ENCODE measurements at regions not wholly inside any gene's neighbourhood (a gene's known extent, or its start where the extent isn't known, plus 50 kb on each side); places are given as distances from the start of the nearest gene placed in this dataset.
"Not testable (repeated sequence)": the region's sequence is repeated elsewhere in the genome, so short reads cannot be mapped to it uniquely, and the experiment has no call there.

DNA sequence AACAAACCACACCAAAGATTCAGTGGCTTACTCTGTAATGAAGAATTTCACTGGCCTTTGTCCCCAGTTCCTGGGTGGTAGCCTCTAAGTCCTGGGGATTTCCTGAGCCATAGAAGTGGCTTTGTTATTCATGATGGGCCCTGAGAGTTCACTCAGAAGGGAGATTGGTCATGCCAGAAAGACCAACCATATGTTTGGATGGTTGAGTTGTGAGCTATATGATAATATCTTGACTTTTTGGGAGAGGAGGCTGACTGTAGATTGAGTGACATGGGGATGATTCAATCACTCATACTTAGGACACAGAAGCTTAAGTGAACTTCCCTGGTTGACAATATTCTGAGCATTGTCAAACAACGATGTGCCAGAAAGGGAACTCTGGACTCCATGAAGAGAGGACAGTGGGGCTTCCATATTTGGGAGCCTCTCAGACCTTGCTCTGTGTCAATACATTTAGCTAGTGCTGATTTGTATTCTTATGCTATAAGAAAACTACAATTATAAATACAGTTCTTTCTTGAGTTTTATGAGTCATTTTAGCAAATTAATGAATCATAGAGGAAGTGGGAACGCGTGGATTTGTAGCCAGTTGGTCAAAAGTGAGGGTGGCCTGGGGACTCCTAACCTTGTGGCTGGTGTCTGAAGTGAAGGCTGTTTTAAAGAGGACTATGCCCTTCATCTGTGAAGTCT lies 392.0 kb downstream of the GBA3 start:
- WGBS (ENCODE audit: insufficient coverage, insufficient read length), result no CpG with 5 or more reads among the region's 3 CpGs
- H3K9me3 ChIP-seq (ENCODE audit: control insufficient read depth, insufficient read depth, low read length), result no peaks in the 10 kb centered on the region; the same call in 1 of the 2 replicates
- H3K27ac ChIP-seq (ENCODE audit: low read length), result no peak overlapping the region
- no peaks in the 10 kb centered on the region for H3K4me1 ChIP-seq (ENCODE audit: control insufficient read depth, insufficient read depth, low read length)
- no peaks in the 10 kb centered on the region for H3K36me3 ChIP-seq (ENCODE audit: control insufficient read depth, insufficient read depth, low read length)
- H3K27me3 ChIP-seq (ENCODE audit: control insufficient read depth, insufficient read depth, low read length), result no peaks in the 10 kb centered on the region
- H3K4me3 ChIP-seq (ENCODE audit: low read length), result no peak overlapping the region
- no peak for DNase-seq (ENCODE audit: low read depth, low spot score)

DNA sequence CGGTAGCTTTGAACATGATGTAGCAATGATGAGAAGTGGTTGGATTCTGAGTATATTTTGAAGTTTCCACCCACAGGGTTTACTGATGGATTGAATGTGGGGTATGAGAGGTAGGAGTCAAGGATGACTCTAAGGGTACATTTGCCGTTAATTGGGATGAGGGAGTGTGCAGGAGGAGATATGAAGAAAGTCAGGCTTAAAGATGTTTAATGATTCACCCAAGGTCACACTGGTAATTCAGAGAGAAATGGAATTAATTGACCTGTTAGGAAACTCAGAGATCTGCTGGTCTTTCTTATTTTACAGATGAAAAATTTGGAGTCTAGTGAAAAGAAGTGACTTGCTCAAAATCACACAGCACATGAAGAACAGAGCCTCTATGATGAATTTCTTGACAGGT lies 390.7 kb downstream of the GBA3 start:
- no peak overlapping the region for H3K27ac ChIP-seq (ENCODE audit: low read length)
- WGBS (ENCODE audit: insufficient coverage, insufficient read length), result no CpG with 5 or more reads among the region's 2 CpGs
- H3K36me3 ChIP-seq (ENCODE audit: control insufficient read depth, insufficient read depth, low read length), result no peaks in the 10 kb centered on the region
- H3K4me3 ChIP-seq (ENCODE audit: low read length), result no peak overlapping the region
- H3K9me3 ChIP-seq (ENCODE audit: control insufficient read depth, insufficient read depth, low read length), result no peaks in the 10 kb centered on the region; the same call in 1 of the 2 replicates
- H3K27me3 ChIP-seq (ENCODE audit: control insufficient read depth, insufficient read depth, low read length), result no peaks in the 10 kb centered on the region
- DNase-seq (ENCODE audit: low read depth, low spot score), result no peak
- no peaks in the 10 kb centered on the region for H3K4me1 ChIP-seq (ENCODE audit: control insufficient read depth, insufficient read depth, low read length)

DNA sequence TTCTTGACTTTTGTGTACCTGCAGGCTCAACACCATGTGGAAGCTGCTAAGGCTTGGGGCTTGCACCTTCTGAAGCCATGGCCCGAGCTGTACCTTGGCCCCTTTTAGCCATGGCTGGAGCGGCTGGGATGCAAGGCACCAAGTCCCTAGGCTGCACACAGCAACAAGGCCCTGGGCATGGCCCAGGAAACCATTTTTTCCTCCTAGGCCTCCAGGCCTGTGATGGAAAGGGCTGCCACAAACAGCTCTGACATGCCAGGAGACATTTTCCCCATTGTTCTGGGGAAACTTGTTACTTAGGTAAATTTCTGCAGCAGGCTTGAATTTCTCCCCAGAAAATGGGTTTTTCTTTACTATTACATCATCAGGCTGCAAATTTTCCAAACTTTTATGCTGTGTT lies 387.4 kb downstream of the GBA3 start:
- not testable (repeated sequence) for H3K27me3 ChIP-seq (ENCODE audit: control insufficient read depth, insufficient read depth, low read length); H3K4me3 ChIP-seq (ENCODE audit: low read length); H3K9me3 ChIP-seq (ENCODE audit: control insufficient read depth, insufficient read depth, low read length); H3K27ac ChIP-seq (ENCODE audit: low read length); H3K4me1 ChIP-seq (ENCODE audit: control insufficient read depth, insufficient read depth, low read length); DNase-seq (ENCODE audit: low read depth, low spot score); H3K36me3 ChIP-seq (ENCODE audit: control insufficient read depth, insufficient read depth, low read length)
- whole genome bisulfite sequencing (ENCODE audit: insufficient coverage, insufficient read length), result no CpG with 5 or more reads among the region's 2 CpGs

DNA sequence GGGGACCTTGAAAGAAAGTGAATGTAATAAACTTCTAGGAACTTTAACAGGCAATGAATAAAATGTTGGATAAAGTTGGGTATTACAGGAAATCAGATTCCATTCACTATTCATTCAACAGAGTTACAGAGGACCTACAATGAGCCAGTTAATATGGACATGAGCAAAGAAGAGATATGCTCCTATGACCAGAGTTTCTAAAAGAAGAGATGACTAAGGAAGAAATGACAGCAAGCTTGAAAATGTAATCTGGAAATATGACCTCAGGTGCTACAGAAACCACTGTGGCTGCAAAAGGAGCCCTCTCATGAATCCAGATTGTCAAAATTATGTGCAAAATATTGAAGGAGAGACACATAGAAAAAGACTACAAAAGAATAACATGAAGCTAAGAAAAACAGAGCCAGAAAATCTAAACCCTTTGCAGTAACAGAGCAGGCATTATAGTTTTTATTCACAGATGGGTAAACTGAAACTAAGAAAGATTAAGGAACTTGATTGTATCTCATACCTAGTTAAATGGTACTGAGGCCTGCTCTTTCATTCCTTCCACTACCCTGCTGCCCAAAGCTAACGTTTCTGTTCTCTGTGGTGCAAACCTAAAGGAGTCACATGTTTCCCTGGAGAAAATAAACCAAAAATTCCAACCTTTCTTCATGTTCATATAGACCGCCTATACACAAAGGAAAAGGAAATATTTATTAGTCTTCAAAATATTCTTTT lies 378.3 kb downstream of the GBA3 start:
- DNase-seq (ENCODE audit: low read depth, low spot score), result no peak
- WGBS (ENCODE audit: insufficient coverage, insufficient read length), result no CpG with 5 or more reads among the region's 2 CpGs
- no peaks in the 10 kb centered on the region for H3K36me3 ChIP-seq (ENCODE audit: control insufficient read depth, insufficient read depth, low read length)
- H3K9me3 ChIP-seq (ENCODE audit: control insufficient read depth, insufficient read depth, low read length), result no peaks in the 10 kb centered on the region
- no peaks in the 10 kb centered on the region for H3K4me1 ChIP-seq (ENCODE audit: control insufficient read depth, insufficient read depth, low read length)
- no peaks in the 10 kb centered on the region for H3K27me3 ChIP-seq (ENCODE audit: control insufficient read depth, insufficient read depth, low read length)
- H3K4me3 ChIP-seq (ENCODE audit: low read length), result no peak overlapping the region
- H3K27ac ChIP-seq (ENCODE audit: low read length), result no peak overlapping the region

DNA sequence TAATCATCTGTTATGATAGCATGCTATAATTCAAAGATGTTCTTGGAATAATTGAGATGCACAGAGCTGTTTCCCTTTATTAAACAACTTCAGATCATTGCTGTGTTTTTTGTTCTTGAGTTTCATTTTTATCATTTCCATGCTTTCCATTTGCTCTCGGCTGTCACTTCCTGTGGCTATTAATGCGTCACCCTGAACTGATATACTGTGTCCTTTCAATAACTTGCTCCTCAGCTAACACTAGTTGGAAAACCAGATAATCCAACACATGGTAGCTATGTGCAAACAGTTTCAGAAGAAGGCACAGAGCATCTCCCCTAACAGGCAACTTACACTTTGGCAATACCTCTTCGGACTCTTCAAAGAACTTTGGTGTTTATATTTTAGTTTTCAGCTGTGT lies 376.0 kb downstream of the GBA3 start:
- no peak for DNase-seq (ENCODE audit: low read depth, low spot score)
- H3K4me1 ChIP-seq (ENCODE audit: control insufficient read depth, insufficient read depth, low read length), result no peaks in the 10 kb centered on the region
- no peaks in the 10 kb centered on the region for H3K27me3 ChIP-seq (ENCODE audit: control insufficient read depth, insufficient read depth, low read length)
- H3K9me3 ChIP-seq (ENCODE audit: control insufficient read depth, insufficient read depth, low read length), result no peaks in the 10 kb centered on the region
- no peak overlapping the region for H3K4me3 ChIP-seq (ENCODE audit: low read length)
- no peaks in the 10 kb centered on the region for H3K36me3 ChIP-seq (ENCODE audit: control insufficient read depth, insufficient read depth, low read length)
- no CpG with 5 or more reads among the region's 3 CpGs for WGBS (ENCODE audit: insufficient coverage, insufficient read length)
- H3K27ac ChIP-seq (ENCODE audit: low read length), result no peak overlapping the region

DNA sequence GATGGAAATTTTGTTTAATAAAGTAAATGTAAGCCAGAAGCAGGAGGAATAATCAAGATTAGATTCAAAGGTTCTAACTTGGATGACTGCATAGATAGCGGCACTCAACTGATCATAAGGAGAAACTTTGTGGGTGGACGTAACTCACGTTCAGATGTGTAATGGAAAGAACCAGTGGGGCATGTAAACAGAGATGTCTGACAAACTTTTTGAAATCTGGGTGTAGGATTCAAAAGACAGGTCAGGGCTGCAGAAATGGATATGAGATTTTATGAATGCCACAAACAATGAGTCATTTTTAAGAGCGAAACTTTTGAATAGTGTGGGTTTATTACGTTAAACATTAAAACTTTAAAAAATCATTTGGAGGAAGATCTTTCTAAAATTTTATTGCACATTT lies 375.6 kb downstream of the GBA3 start:
- no peak overlapping the region for H3K4me3 ChIP-seq (ENCODE audit: low read length)
- no peaks in the 10 kb centered on the region for H3K27me3 ChIP-seq (ENCODE audit: control insufficient read depth, insufficient read depth, low read length)
- no peaks in the 10 kb centered on the region for H3K4me1 ChIP-seq (ENCODE audit: control insufficient read depth, insufficient read depth, low read length)
- no peaks in the 10 kb centered on the region for H3K36me3 ChIP-seq (ENCODE audit: control insufficient read depth, insufficient read depth, low read length)
- no CpG with 5 or more reads among the region's 5 CpGs for WGBS (ENCODE audit: insufficient coverage, insufficient read length)
- DNase-seq (ENCODE audit: low read depth, low spot score), result no peak
- no peaks in the 10 kb centered on the region for H3K9me3 ChIP-seq (ENCODE audit: control insufficient read depth, insufficient read depth, low read length)
- no peak overlapping the region for H3K27ac ChIP-seq (ENCODE audit: low read length)

DNA sequence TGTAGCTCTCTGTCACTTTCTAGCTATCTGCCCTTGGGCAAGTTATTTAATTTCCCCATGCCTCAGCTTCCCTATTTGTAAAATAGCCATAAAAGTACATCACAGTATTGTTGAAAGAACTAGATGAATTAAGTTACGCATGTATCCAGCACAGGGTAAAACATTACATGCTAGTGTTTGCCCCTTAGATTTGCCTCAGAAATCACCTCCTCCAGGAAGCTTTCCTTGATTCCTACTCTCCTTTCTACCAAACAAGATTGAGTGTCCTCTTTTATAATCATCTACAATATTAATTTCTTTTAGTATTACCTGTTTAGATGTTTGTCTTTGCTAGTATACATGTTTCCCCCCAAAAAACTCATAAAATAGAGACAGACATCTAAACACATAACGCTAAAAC lies 369.5 kb downstream of the GBA3 start:
- Histone ChIP-seq H3K27ac (ENCODE audit: low read length) (no peak overlapping the region), H3K9me3 (ENCODE audit: control insufficient read depth, insufficient read depth, low read length) (no peaks in the 10 kb centered on the region), H3K36me3 (ENCODE audit: control insufficient read depth, insufficient read depth, low read length) (no peaks in the 10 kb centered on the region), H3K27me3 (ENCODE audit: control insufficient read depth, insufficient read depth, low read length) (no peaks in the 10 kb centered on the region), H3K4me3 (ENCODE audit: low read length) (no peak overlapping the region), H3K4me1 (ENCODE audit: control insufficient read depth, insufficient read depth, low read length) (no peaks in the 10 kb centered on the region)
- DNase-seq (ENCODE audit: low read depth, low spot score), result no peak
- WGBS (ENCODE audit: insufficient coverage, insufficient read length), result no CpG with 5 or more reads among the region's 2 CpGs

DNA sequence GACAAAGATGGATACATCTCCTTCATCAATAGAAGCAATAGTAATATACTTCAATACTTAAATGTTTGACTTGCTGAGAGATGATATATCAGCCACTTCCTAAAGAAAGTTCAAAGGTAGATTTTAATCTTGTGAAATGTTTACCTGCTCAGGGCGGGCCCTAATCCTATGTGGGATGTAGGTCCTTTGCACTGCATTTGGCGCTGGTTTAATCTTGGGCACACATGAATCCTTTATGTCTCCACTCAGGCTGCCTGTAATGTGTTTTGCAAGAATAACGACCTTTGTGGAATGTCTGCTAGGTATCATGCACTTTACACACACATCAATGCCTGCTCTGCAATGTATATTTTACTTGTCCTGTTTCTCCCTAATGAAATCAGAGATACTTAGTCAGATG lies 368.7 kb downstream of the GBA3 start:
- Histone ChIP-seq H3K27me3 (ENCODE audit: control insufficient read depth, insufficient read depth, low read length) (no peaks in the 10 kb centered on the region), H3K9me3 (ENCODE audit: control insufficient read depth, insufficient read depth, low read length) (no peaks in the 10 kb centered on the region), H3K4me3 (ENCODE audit: low read length) (no peak overlapping the region), H3K4me1 (ENCODE audit: control insufficient read depth, insufficient read depth, low read length) (no peaks in the 10 kb centered on the region), H3K36me3 (ENCODE audit: control insufficient read depth, insufficient read depth, low read length) (no peaks in the 10 kb centered on the region), H3K27ac (ENCODE audit: low read length) (no peak overlapping the region)
- no peak for DNase-seq (ENCODE audit: low read depth, low spot score)
- WGBS (ENCODE audit: insufficient coverage, insufficient read length), result no CpG with 5 or more reads among the region's 3 CpGs

DNA sequence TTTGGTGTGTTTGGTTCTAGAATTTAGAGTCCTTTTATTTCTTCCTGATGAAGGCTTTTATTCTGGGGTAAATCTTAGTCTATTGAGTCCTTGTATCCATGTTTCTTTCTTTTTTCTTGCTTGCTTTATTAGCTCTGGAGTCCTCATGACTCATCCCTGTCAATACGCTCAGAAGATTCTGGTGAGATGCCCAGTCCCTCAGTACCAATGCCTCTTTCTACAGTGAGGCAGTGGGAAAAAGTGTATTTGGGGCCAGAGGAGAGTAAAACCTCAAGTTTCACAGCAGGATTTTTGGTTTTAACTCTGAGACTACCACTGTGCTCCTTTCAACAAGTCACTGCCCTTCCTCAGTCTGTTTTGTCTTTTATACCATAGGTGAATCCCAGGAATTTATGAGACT lies 368.0 kb downstream of the GBA3 start:
- H3K36me3 ChIP-seq (ENCODE audit: control insufficient read depth, insufficient read depth, low read length), result no peaks in the 10 kb centered on the region
- no peak overlapping the region for H3K27ac ChIP-seq (ENCODE audit: low read length)
- H3K9me3 ChIP-seq (ENCODE audit: control insufficient read depth, insufficient read depth, low read length), result no peaks in the 10 kb centered on the region
- H3K27me3 ChIP-seq (ENCODE audit: control insufficient read depth, insufficient read depth, low read length), result no peaks in the 10 kb centered on the region
- no peak overlapping the region for H3K4me3 ChIP-seq (ENCODE audit: low read length)
- DNase-seq (ENCODE audit: low read depth, low spot score), result no peak
- no peaks in the 10 kb centered on the region for H3K4me1 ChIP-seq (ENCODE audit: control insufficient read depth, insufficient read depth, low read length)
- WGBS (ENCODE audit: insufficient coverage, insufficient read length), result no CpG with 5 or more reads among the region's 1 CpG

DNA sequence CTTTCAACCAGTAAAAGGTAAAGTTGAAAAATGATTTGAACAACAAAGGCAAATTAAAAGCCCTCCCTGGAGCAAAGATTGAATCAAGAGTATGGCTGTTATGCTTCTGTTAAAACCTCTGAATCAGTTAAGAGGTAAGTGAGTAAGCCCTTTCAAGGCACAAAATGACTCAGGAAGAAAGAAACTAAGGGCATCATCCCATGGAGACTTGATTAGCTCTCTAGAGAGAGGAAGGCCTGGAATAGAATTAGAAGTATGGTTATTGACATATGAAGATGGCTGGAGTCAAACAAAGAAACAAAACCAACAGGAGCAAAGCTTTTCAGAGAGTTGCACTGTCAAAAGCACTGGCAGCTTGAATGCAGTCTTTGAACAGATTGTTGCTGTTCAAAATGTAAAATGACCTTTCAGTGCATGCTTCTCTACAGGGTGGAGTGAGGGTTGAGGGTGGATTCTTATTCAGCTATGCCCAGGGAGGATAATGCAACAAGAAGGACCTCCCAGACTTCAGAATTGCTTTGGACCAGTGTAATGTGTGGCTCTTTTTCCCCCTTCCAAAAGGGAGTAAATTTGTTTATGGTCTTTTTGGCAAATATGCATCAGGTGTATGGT lies 365.5 kb downstream of the GBA3 start:
- Histone ChIP-seq H3K27me3 (ENCODE audit: control insufficient read depth, insufficient read depth, low read length) (no peaks in the 10 kb centered on the region), H3K4me3 (ENCODE audit: low read length) (no peak overlapping the region), H3K4me1 (ENCODE audit: control insufficient read depth, insufficient read depth, low read length) (no peaks in the 10 kb centered on the region), H3K27ac (ENCODE audit: low read length) (no peak overlapping the region), H3K36me3 (ENCODE audit: control insufficient read depth, insufficient read depth, low read length) (no peaks in the 10 kb centered on the region), H3K9me3 (ENCODE audit: control insufficient read depth, insufficient read depth, low read length) (no peaks in the 10 kb centered on the region)
- DNase-seq (ENCODE audit: low read depth, low spot score), result no peak

DNA sequence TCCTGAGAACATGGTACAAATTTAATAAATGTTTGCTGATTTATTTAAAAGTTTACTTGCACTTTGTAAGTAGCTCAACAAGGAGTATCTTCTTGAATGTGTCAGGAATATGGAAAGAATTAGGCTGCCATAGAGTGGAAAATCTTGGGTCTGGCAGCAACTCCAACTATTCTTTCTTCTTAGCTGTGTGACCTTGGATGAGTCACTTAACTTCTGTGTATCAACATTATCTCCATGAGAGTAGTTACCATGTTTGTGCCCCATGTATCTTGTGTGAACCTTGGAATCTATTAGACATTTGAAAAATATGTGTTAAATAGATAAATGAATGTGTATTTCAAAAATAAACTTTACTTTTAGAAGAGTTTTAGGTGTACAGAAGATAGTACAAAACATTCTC lies 348.8 kb downstream of the GBA3 start:
- H3K27ac ChIP-seq (ENCODE audit: low read length), result no peak overlapping the region
- H3K4me1 ChIP-seq (ENCODE audit: control insufficient read depth, insufficient read depth, low read length), result no peaks in the 10 kb centered on the region
- no peak for DNase-seq (ENCODE audit: low read depth, low spot score)
- no peaks in the 10 kb centered on the region for H3K9me3 ChIP-seq (ENCODE audit: control insufficient read depth, insufficient read depth, low read length)
- H3K36me3 ChIP-seq (ENCODE audit: control insufficient read depth, insufficient read depth, low read length), result no peaks in the 10 kb centered on the region
- H3K27me3 ChIP-seq (ENCODE audit: control insufficient read depth, insufficient read depth, low read length), result no peaks in the 10 kb centered on the region
- H3K4me3 ChIP-seq (ENCODE audit: low read length), result no peak overlapping the region

All from iPS DF 6.9 (cell line).